GM18502 (cell line): ENCODE measurements at regions not wholly inside any gene's neighbourhood (a gene's known extent, or its start where the extent isn't known, plus 50 kb on each side); places are given as distances from the start of the nearest gene placed in this dataset.
"Not testable (repeated sequence)": the region's sequence is repeated elsewhere in the genome, so short reads cannot be mapped to it uniquely, and the experiment has no call there.

Experiments used
- ATAC-seq: cut with Tn5 transposase; IDR thresholded peaks from one replicate; pipeline ENCODE4 v1.9.1; 2021; ENCODE audit warnings: mild to moderate bottlenecking; ENCODE audit not compliant: unreplicated experiment, poor library complexity

DNA sequence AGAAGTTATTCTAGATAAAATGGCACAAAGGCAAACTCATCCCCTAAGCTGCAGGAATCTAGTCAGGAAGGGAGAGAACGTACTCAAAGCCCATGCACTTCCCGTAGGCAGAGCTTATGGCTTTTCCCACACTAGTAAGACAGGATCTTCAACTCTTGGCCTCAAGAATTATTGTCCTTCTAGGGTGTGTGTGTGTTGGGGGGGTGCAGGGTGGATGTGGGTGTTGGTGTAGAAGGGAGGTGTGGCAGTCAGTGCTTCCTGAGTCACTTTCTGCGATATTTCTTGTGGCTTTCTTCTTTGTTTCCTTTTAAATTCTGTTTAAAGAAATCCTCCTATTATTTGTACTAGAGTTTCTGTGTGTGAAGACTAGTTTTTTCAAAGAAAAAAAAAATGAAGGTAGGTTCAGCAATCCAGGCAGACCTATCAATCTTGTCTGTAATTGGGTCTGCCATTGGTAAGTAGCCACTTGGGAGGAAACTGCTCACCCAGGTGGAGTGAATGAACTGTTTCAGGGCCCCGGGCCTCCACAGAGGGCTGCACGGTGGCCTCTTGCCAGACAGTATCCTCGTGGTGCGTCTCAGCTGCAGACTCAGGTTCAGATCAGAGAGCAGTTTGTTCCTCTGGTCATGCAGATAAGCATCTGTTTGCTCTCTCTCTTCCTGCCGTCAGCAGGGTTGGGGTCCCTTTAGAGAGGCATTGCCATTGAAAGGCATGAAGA is 131.9 kb downstream of the NPR3 start:
- ATAC-seq, result no peak

- no peak for ATAC-seq
Measured at GRCh38 chr5:32843531-32843895, 132.4 kb downstream of the NPR3 start.

- no peak for ATAC-seq
Measured at GRCh38 chr5:32845171-32845570, 134.1 kb downstream of the NPR3 start.

- ATAC-seq, result no peak
Measured at GRCh38 chr5:32848120-32848519, 137.0 kb downstream of the NPR3 start.

- no peak for ATAC-seq
Measured at GRCh38 chr5:32848681-32849080, 137.6 kb downstream of the NPR3 start.

DNA sequence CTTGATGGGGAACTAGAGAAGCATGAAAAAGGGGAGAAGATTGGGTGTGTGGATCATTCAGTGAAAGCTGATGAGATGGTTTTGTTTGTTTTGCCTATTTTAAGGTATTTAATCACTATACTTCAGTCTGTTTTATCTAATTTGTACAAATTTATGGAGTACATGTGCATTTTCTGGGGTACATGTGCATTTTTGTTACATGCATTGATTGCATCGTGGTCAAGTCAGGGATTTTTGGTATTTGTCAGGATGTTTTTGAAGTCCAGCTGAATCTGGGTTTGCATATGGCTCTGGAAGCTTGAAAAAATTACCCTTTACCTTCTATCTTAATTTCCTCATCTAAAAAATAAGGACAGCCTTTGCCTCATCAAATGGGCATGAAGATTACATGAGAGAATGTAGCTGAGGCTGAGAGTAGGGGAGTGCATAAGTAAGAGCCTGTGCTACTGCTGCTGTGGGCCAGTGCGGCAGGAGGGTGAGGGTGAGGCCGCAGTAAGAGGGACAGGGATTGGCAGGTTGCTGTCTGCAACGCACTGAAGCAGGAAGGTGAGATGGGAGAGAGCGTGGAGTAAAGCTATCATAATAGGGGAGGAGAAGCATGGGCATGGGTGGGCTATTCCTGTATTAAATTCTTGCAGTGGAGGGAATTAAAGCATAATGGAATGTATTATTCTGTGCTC is 139.8 kb downstream of the NPR3 start:
- no peak for ATAC-seq

DNA sequence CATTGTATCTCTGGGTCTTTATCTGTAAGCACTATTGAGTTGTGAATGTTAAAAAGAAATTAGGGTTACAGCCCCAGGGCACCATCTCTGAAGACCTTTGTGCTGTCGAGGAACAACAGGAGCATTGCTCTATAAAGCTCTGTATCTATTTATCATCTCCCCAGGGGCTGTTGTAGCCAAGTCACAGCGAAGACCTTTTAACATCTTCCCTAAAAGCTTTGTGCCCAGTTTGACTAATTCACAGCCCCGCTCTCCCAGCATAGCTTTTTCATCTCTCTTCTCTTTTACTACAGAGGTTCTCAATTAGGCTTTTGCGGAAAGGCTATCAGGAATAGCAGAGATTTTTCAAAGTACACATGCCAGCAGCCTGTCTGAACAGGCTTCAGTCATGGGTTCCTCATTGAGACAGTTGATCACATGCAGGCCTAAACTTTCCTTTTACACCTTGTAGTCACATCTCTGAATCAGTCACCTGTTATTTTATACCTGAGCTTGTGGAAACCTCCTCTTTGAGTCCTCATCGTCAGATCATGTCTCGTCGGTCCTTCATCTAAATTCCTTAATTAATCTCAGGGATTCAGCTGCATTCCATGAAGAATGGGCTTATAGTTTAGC is 140.5 kb downstream of the NPR3 start:
- no peak for ATAC-seq

GRCh38 chr5:32852535-32852934 is 141.4 kb downstream of the NPR3 start:
- no peak for ATAC-seq

DNA sequence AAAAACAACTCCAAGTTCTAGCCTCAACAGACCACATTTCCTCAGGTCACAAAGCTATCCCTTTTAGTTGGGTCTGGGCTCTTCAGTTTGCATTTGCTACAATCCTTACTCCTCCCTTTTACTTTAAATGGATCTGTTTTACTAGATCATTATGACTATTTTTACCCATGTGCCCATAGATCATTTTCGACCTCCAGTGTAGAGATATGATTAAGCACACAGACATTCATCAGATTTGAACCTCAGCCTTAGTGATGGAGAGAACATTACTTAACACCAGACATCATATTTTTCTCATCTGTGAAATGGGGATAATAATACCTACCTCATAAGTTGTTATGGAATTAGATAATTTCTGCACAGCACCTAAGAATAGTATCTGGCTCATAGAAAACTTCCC is 141.9 kb downstream of the NPR3 start:
- no peak for ATAC-seq

GRCh38 chr5:32854473-32854872 is 143.4 kb downstream of the NPR3 start:
- no peak for ATAC-seq

- no peak for ATAC-seq
Measured at GRCh38 chr5:32859211-32859641, 148.1 kb downstream of the NPR3 start.

GRCh38 chr5:32865475-32865874 is 154.4 kb downstream of the NPR3 start:
- ATAC-seq, result no peak

DNA sequence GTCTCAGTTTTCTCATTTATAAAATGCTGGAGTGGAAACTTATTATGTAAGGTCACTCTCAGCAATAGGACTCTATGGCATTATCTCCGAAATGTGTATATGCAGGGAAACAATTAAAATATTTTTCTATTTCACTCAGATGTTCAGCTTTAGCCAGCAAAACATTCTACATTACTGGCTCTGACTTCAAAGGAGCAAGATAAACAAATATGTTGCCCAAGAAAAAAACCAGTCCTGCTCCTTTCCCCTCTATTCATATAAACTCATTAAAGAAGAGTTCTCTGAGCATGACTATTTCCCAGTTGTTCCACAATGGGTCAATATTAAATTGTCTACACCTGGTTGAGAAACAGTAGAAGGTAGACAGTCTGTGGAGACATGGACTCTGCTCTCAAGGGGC is 155.0 kb downstream of the NPR3 start:
- no peak for ATAC-seq

- no peak for ATAC-seq
Measured at GRCh38 chr5:32869216-32869615, 158.1 kb downstream of the NPR3 start.

DNA sequence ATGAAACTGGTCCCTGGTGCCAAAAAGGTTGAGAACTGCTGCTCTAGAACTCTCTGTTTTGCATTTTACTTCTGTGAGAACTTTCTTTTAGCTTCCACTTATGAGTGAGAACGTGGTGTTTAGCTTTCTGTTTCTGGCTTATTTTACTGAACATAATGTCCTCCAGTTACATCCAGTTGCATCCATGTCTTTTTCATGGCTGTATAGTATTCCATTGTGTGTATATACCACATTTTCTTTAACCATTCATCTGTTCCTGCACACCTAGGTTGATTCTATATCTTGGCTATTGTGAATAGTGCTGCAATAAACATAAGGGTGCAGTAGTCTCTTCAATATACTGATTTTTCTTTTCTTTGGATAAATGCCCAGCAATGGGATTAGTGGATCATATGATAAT is 165.7 kb downstream of the NPR3 start:
- ATAC-seq, result no peak

DNA sequence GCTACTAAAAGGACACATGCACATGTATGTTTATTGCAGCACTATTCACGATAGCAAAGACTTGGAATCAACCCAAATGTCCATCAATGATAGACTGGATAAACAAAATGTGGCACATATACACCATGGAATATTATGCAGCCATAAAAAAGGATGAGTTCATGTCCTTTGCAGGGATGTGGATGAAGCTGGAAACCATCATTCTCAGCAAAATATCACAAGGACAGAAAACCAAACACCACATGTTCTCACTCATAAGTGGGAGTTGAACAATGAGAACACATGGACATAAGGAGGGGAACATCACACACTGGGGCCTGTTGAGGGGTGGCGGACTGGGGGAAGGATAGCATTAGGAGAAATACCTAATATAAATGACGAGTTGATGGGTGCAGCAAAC is 168.2 kb downstream of the NPR3 start:
- not testable (repeated sequence) for ATAC-seq

- ATAC-seq, result no peak
Measured at GRCh38 chr5:32880796-32881195, 169.7 kb downstream of the NPR3 start.

DNA sequence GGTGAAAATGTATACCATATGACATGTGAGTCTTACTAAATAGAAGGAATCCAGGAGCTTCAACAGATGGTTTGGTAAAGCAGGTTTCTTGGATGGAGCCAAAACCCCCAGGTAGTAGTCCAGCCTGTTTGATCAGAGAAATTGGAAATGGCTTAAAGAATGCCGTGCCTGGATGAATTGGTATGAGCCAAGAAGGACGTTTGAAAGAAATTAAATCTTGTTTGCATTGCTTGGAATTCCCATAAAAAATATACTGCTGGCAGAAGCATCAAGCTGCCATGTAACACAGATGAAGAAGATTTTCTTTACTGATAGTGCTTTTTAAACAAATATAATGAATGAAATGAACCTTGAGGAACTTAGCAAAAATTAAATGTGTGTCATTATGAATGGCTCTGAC is 176.3 kb downstream of the NPR3 start:
- no peak for ATAC-seq

- no peak for ATAC-seq
Measured at GRCh38 chr5:32889078-32889477, 178.0 kb downstream of the NPR3 start.

- no peak for ATAC-seq
Measured at GRCh38 chr5:32903613-32904012, 192.5 kb downstream of the NPR3 start.

DNA sequence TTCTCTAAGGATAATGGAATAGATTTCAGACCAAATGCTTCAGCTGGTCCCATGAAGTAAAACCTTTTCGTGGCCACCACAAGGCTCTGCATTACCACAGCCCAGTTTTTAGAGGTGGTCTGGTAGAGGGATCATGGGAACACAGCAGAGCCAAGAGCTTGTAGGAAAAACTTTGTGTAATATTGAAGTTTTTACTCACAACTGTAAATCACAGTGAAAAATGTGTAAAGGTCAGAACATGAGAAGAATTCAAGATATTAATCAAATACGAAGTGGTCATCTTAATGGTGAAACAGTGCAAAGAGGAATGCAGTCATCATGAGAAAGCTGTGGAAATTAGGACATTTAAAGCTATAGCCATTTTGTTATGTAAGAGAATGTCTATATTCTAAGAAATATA is 197.5 kb downstream of the NPR3 start:
- no peak for ATAC-seq

- no peak for ATAC-seq
Measured at GRCh38 chr5:32909207-32909606, 198.1 kb downstream of the NPR3 start.
